Sigmoid colon (tissue), 4 donors: ENCODE measurements at regions not wholly inside any gene's neighbourhood (a gene's known extent, or its start where the extent isn't known, plus 50 kb on each side); places are given as distances from the start of the nearest gene placed in this dataset.
A peak's percentile ranks its signal among the peaks of the same experiment; 100 is the strongest.

Experiments used
- POLR2A ChIP-seq, 2 donors: fragments of 450-650 bp; IDR thresholded peaks; one replicate each; pipeline ENCODE4 v1.6.1; 2016; ENCODE audit warnings: antibody characterized with exemption in 2 of 2, mild to moderate bottlenecking in 2 of 2, moderate library complexity in 2 of 2
- POLR2AphosphoS5 ChIP-seq, 4 donors: sonication (generic); formaldehyde crosslinking; IDR thresholded peaks; one replicate each; pipeline ENCODE4 v1.6.1; 2017; ENCODE audit warnings: antibody characterized with exemption in 4 of 4
- TF ChIP-seq, protein P1 (sequence below), 4 experiments: fragments of 450-650 bp in 3 of 4; fragments of 200-600 bp in 1 of 4; IDR thresholded peaks; one replicate each; pipeline ENCODE4 v1.5.1; 2016 to 2019; ENCODE audit warnings: antibody characterized with exemption in 4 of 4, mild to moderate bottlenecking in 3 of 4, moderate library complexity in 2 of 4

DNA sequence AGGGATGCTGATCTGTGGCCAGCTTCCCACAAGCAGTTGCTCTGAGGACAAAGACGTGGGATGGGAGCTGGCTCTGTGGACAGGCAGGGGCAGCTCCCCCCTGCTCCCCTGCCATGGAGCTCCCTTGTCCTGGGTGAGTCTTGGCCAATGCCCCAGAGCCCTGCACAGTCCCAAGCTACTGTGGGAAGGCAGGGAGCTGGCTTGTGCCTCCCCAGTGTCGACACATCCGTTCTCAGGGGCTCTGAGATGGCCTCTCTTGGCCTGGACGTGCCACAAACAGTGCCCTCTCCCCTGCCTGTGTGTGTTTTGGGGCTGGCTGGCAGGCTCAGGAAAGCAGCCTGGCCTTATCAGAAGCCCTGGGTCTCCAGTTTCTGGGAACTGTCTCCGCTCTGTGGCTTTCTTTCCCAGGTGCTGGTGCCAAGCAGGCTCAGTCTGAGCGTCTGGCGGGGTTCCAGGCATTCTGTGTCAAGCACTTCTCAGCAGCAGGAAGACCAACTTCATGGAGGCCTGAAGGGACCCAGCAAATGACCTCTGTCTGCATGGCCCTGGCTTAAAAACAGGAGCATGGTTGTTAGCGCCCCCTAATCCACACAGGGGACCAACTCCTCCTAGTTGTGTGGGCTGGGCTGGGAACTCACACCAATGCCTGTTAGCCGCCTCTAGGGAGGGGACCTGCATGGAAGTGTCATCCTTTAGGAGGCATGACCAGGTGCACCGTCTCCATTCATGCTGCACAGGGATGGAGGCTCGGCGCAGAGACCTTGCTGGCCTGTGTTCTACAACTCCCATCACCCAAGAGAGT lies 375.2 kb downstream of the RPS24 start:
- TF ChIP-seq, protein P1, sequence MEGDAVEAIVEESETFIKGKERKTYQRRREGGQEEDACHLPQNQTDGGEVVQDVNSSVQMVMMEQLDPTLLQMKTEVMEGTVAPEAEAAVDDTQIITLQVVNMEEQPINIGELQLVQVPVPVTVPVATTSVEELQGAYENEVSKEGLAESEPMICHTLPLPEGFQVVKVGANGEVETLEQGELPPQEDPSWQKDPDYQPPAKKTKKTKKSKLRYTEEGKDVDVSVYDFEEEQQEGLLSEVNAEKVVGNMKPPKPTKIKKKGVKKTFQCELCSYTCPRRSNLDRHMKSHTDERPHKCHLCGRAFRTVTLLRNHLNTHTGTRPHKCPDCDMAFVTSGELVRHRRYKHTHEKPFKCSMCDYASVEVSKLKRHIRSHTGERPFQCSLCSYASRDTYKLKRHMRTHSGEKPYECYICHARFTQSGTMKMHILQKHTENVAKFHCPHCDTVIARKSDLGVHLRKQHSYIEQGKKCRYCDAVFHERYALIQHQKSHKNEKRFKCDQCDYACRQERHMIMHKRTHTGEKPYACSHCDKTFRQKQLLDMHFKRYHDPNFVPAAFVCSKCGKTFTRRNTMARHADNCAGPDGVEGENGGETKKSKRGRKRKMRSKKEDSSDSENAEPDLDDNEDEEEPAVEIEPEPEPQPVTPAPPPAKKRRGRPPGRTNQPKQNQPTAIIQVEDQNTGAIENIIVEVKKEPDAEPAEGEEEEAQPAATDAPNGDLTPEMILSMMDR (IDR thresholded peaks at IDR 0.05): no peak
- TF ChIP-seq POLR2AphosphoS5 (IDR thresholded peaks at IDR 0.05): peak in 1 of 4 donors; percentile 20
- no peak for TF ChIP-seq POLR2A (IDR thresholded peaks at IDR 0.05)
